HEK293 (cell line): ENCODE measurements at regions not wholly inside any gene's neighbourhood (a gene's known extent, or its start where the extent isn't known, plus 50 kb on each side); places are given as distances from the start of the nearest gene placed in this dataset.

Source experiments
- CTCF ChIA-PET: fragments of 350-600 bp; formaldehyde crosslinking; extraction: SDS; loops from one replicate; lab custom pipeline; 2021; ENCODE audit warnings: antibody characterized with exemption; lab: Yijun Ruan, JAX
- POLR2A ChIA-PET: fragments of 300-600 bp; formaldehyde crosslinking; extraction: SDS; loops from one replicate; lab custom pipeline; 2020; ENCODE audit warnings: antibody characterized with exemption, inconsistent platforms; lab: Yijun Ruan, JAX
- H3K27ac ChIP-seq: fragments of 200-500 bp; sonication (Bioruptor generic); 2 replicates; pipeline ENCODE4 v1.5.1; 2014; ENCODE audit warnings: low read depth, low read length, control low read depth, inconsistent platforms; ENCODE audit errors: extremely low read depth
- H3K36me3 ChIP-seq, 2 experiments: fragments of 200-500 bp in 1 of 2; sonication (Bioruptor generic) in 1 of 2; 1 replicate in 1 of 2; 2 replicates in 1 of 2; pipeline ENCODE4 v1.5.1; 2014 to 2017; ENCODE audit warnings: inconsistent platforms in 2 of 2, low read length in 2 of 2; ENCODE audit not compliant: control insufficient read depth in 2 of 2, insufficient read depth in 1 of 2
- H3K4me1 ChIP-seq: fragments of 200-500 bp; sonication (Bioruptor generic); 2 replicates; pipeline ENCODE4 v1.5.1; 2014; ENCODE audit warnings: mild to moderate bottlenecking, low read length, inconsistent platforms; ENCODE audit not compliant: control insufficient read depth, insufficient read depth
- H3K4me3 ChIP-seq: 2 replicates; pipeline ENCODE4 v1.5.1; 2011; ENCODE audit warnings: low read depth, mild to moderate bottlenecking, control low read depth, low read length, moderate library complexity
- H3K9me3 ChIP-seq: fragments of 200-500 bp; sonication (Bioruptor generic); 2 replicates; pipeline ENCODE4 v1.5.1; 2014; ENCODE audit warnings: low read depth, low read length, inconsistent platforms; ENCODE audit not compliant: control insufficient read depth, insufficient read depth
- BCL11B ChIP-seq: fragments of 450-650 bp; formaldehyde crosslinking; IDR thresholded peaks from 2 replicates; pipeline ENCODE4 v1.5.1; 2016; ENCODE audit warnings: low read depth, missing biosample characterization, missing genetic modification characterization
- FEZF1 ChIP-seq: fragments of 450-650 bp; formaldehyde crosslinking; IDR thresholded peaks from 2 replicates; pipeline ENCODE4 v1.5.1; 2016; ENCODE audit warnings: missing biosample characterization, missing genetic modification characterization
- HOXC10 ChIP-seq: sonication (generic); formaldehyde crosslinking; IDR thresholded peaks from 2 replicates; pipeline ENCODE4 v1.8.1; 2023; ENCODE audit warnings: mild to moderate bottlenecking, missing genetic modification reagents
- KLF8 ChIP-seq: fragments of 450-650 bp; formaldehyde crosslinking; IDR thresholded peaks from 2 replicates; pipeline ENCODE4 v1.5.1; 2016; ENCODE audit warnings: missing biosample characterization, missing genetic modification characterization
- ZFP3 ChIP-seq: fragments of 450-650 bp; formaldehyde crosslinking; IDR thresholded peaks from 2 replicates; pipeline ENCODE4 v1.5.1; 2016; ENCODE audit warnings: low read depth, missing biosample characterization, missing genetic modification characterization
- ZFP69B ChIP-seq: fragments of 450-650 bp; formaldehyde crosslinking; IDR thresholded peaks from 2 replicates; pipeline ENCODE4 v1.5.1; 2016; ENCODE audit warnings: missing biosample characterization, missing genetic modification characterization
- ZNF132 ChIP-seq: fragments of 450-650 bp; formaldehyde crosslinking; IDR thresholded peaks from 2 replicates; pipeline ENCODE4 v1.5.1; 2017; ENCODE audit warnings: missing biosample characterization, missing genetic modification characterization, borderline replicate concordance
- ZNF175 ChIP-seq: fragments of 450-650 bp; formaldehyde crosslinking; IDR thresholded peaks from 2 replicates; pipeline ENCODE4 v1.5.1; 2016; ENCODE audit warnings: missing biosample characterization, missing genetic modification characterization
- ZNF211 ChIP-seq: fragments of 450-650 bp; formaldehyde crosslinking; IDR thresholded peaks from 2 replicates; pipeline ENCODE4 v1.5.1; 2016; ENCODE audit warnings: low read depth, missing biosample characterization, missing genetic modification characterization
- ZNF335 ChIP-seq: fragments of 450-650 bp; formaldehyde crosslinking; conservative IDR thresholded peaks from 2 replicates; pipeline ENCODE4 v1.5.1; 2016; ENCODE audit warnings: missing biosample characterization, missing genetic modification characterization
- ZNF394 ChIP-seq: fragments of 450-650 bp; formaldehyde crosslinking; IDR thresholded peaks from 2 replicates; pipeline ENCODE4 v1.5.1; 2016; ENCODE audit warnings: missing biosample characterization, missing genetic modification characterization, mild to moderate bottlenecking, moderate library complexity, borderline replicate concordance
- ZNF529 ChIP-seq: fragments of 450-650 bp; formaldehyde crosslinking; IDR thresholded peaks from 2 replicates; pipeline ENCODE4 v1.5.1; 2017; ENCODE audit warnings: missing genetic modification characterization, missing biosample characterization; ENCODE audit not compliant: insufficient replicate concordance
- ZNF624 ChIP-seq: fragments of 450-650 bp; formaldehyde crosslinking; IDR thresholded peaks from 2 replicates; pipeline ENCODE4 v1.5.1; 2017; ENCODE audit warnings: missing biosample characterization, missing genetic modification characterization
- ZNF701 ChIP-seq: fragments of 450-650 bp; formaldehyde crosslinking; IDR thresholded peaks from 2 replicates; pipeline ENCODE4 v1.5.1; 2016; ENCODE audit warnings: missing biosample characterization, missing genetic modification characterization
- ZNF830 ChIP-seq: fragments of 450-650 bp; IDR thresholded peaks from 2 replicates; pipeline ENCODE4 v1.5.0; 2018; ENCODE audit warnings: missing biosample characterization, missing genetic modification characterization, low read depth, mild to moderate bottlenecking, moderate library complexity
- ZSCAN16 ChIP-seq: fragments of 450-650 bp; formaldehyde crosslinking; IDR thresholded peaks from 2 replicates; pipeline ENCODE4 v1.5.1; 2016; ENCODE audit warnings: missing biosample characterization, missing genetic modification characterization
- TF ChIP-seq, protein P1 (sequence below): fragments of 450-650 bp; formaldehyde crosslinking; optimal IDR thresholded peaks from 2 replicates; pipeline ENCODE3; 2016; ENCODE audit warnings: missing biosample characterization, mild to moderate bottlenecking, missing genetic modification characterization

DNA sequence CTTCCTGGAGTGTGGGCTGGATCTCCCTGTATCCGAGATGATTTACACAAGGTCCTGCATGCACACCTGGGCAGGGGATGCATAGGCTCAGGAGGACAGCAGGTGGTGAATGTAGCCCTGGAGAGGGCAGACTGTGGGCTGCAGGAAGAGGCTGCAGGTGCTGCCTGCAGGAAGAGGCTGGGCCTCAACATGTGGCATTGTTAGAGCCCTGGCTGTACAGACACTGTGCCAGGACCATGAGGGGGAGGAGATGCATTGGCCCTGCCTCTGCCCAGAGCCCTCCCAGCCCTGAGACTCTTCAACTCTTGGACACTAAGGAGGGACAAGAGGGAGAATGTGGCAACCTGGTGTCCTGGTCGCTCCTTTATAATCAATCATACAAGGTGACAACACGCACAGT is 392.8 kb downstream of the TNS1 start (continued):
- TF ChIP-seq KLF8 (tag by site-specific recombination) (no peak), ZNF335 (tag by site-specific recombination) (no peak), ZNF132 (no peak), ZNF175 (tag by site-specific recombination) (no peak), BCL11B (tag by site-specific recombination) (no peak)

- ChIA-PET POLR2A (no interaction called here), CTCF (interaction anchor here (0.8 kb wide), 1 partner anchor 44 kb away, joined by 3 read pairs; no protein-coding TSS in a partner anchor)
- H3K27ac ChIP-seq = no peak overlapping the region
- TF ChIP-seq HOXC10 (CRISPR knock-in tag) = no peak
- no peak for TF ChIP-seq ZNF624 (tag by site-specific recombination)
- no peak for TF ChIP-seq ZNF529 (tag by site-specific recombination)
- no peak for TF ChIP-seq ZNF211 (tag by site-specific recombination)
- no peak for TF ChIP-seq FEZF1
- TF ChIP-seq ZNF830 (tag by site-specific recombination) = no peak
- TF ChIP-seq ZNF394 (tag by site-specific recombination) = no peak
- TF ChIP-seq ZNF701 = no peak
- TF ChIP-seq ZSCAN16 (tag by site-specific recombination) = no peak
- H3K4me1 ChIP-seq = no peaks in the 10 kb centered on the region
- H3K4me3 ChIP-seq = no peak overlapping the region
- H3K9me3 ChIP-seq = no peaks in the 10 kb centered on the region
- H3K36me3 ChIP-seq = no peaks in the 10 kb centered on the region
Observed at GRCh38 chr2:217606296-217606695, 396.5 kb downstream of the TNS1 start.

- POLR2A ChIA-PET = no interaction called here
- no peak overlapping the region for H3K4me3 ChIP-seq
- no peak overlapping the region for H3K27ac ChIP-seq
- no peaks in the 10 kb centered on the region for H3K9me3 ChIP-seq
- H3K36me3 ChIP-seq = no peaks in the 10 kb centered on the region
- H3K4me1 ChIP-seq = no peaks in the 10 kb centered on the region
- CTCF ChIA-PET = no interaction called here
- TF ChIP-seq, protein P1, sequence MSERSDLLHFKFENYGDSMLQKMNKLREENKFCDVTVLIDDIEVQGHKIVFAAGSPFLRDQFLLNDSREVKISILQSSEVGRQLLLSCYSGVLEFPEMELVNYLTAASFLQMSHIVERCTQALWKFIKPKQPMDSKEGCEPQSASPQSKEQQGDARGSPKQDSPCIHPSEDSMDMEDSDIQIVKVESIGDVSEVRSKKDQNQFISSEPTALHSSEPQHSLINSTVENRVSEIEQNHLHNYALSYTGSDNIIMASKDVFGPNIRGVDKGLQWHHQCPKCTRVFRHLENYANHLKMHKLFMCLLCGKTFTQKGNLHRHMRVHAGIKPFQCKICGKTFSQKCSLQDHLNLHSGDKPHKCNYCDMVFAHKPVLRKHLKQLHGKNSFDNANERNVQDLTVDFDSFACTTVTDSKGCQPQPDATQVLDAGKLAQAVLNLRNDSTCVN (tag by site-specific recombination) = no peak
- TF ChIP-seq ZNF624 (tag by site-specific recombination) = no peak
Observed at GRCh38 chr2:217604527-217605194, 398.1 kb downstream of the TNS1 start.

GRCh38 chr2:217601601-217602000 is 401.2 kb downstream of the TNS1 start:
- CTCF ChIA-PET = no interaction called here
- TF ChIP-seq ZFP3 (tag by site-specific recombination) (no peak), ZFP69B (no peak)
- TF ChIP-seq, protein P1 (tag by site-specific recombination) = no peak
- TF ChIP-seq, all 188 proteins: peak for 0

More at GRCh38 chr2:217601601-217602000, 401.2 kb downstream of the TNS1 start:
- Histone ChIP-seq H3K27ac (no peak overlapping the region), H3K4me3 (no peak overlapping the region), H3K36me3 (no peaks in the 10 kb centered on the region), H3K9me3 (no peaks in the 10 kb centered on the region), H3K4me1 (no peaks in the 10 kb centered on the region)
- POLR2A ChIA-PET = no interaction called here
